H1 (cell line): ENCODE measurements at regions not wholly inside any gene's neighbourhood (a gene's known extent, or its start where the extent isn't known, plus 50 kb on each side); places are given as distances from the start of the nearest gene placed in this dataset.
"Not testable (repeated sequence)": the region's sequence is repeated elsewhere in the genome, so short reads cannot be mapped to it uniquely, and the experiment has no call there.

Experiments
- CTCF ChIA-PET: fragments of 300-600 bp; sonication (Branson Sonifier 250); formaldehyde crosslinking; loops from one replicate; lab custom pipeline; 2021; ENCODE audit not compliant: partially characterized antibody; lab: Charles Lee
- POLR2A ChIA-PET: fragments of 300-600 bp; sonication (Branson Sonifier 250); formaldehyde crosslinking; loops from one replicate; lab custom pipeline; 2021; ENCODE audit warnings: inconsistent platforms; ENCODE audit not compliant: partially characterized antibody; lab: Charles Lee
- DNase-seq, 2 experiments: peaks; one replicate each; pipeline versions ENCODE4 v3.0.0 to v3.0.0-alpha.2; 2010 to 2022; ENCODE audit warnings: low spot score in 2 of 2, low read depth in 1 of 2, mixed read lengths in 1 of 2
- FAIRE-seq: peaks from 2 replicates; lab custom pipeline; 2011; peaks lifted over from hg19 to GRCh38; lab: Jason Lieb, UNC
- H2AFZ ChIP-seq: 2 replicates; pipeline ENCODE4 v1.8.1; 2012; ENCODE audit warnings: low read length, inconsistent platforms
- H2AK5ac ChIP-seq: 2 replicates; pipeline ENCODE4 v1.6.1; 2013; ENCODE audit warnings: low read depth, low read length
- H2BK120ac ChIP-seq: replicated peaks from 2 replicates; pipeline ENCODE3; 2013; ENCODE audit warnings: low read depth, low read length, inconsistent platforms
- H2BK12ac ChIP-seq: 2 replicates; pipeline ENCODE4 v1.6.1; 2013; ENCODE audit warnings: low read depth, low read length
- H2BK15ac ChIP-seq: 2 replicates; pipeline ENCODE4 v1.6.1; 2013; ENCODE audit warnings: low read length
- H2BK20ac ChIP-seq: 2 replicates; pipeline ENCODE4 v1.6.1; 2013; ENCODE audit warnings: low read length
- H2BK5ac ChIP-seq: 2 replicates; pipeline ENCODE4 v1.6.1; 2013; ENCODE audit warnings: low read depth, low read length
- H3K14ac ChIP-seq: 2 replicates; pipeline ENCODE4 v1.6.1; 2013; ENCODE audit warnings: inconsistent platforms; ENCODE audit not compliant: insufficient read length
- H3K18ac ChIP-seq: 2 replicates; pipeline ENCODE4 v1.6.1; 2013; ENCODE audit warnings: low read length; ENCODE audit errors: extremely low read depth
- H3K23ac ChIP-seq: 2 replicates; pipeline ENCODE4 v1.6.1; 2013; ENCODE audit warnings: inconsistent platforms; ENCODE audit not compliant: insufficient read length
- H3K23me2 ChIP-seq: 2 replicates; pipeline ENCODE4 v1.6.1; 2013; ENCODE audit warnings: low read depth, low read length
- H3K27ac ChIP-seq: 2 replicates; pipeline ENCODE4 v1.6.1; 2011; ENCODE audit warnings: low read depth, low read length, inconsistent platforms
- H3K27me3 ChIP-seq, 4 experiments: replicated peaks in 1 of 4; 1 replicate in 1 of 4; 2 replicates in 3 of 4; pipeline versions ENCODE4 v1.6.1 to v1.8.1; 2011 to 2013; ENCODE audit warnings: low read length in 3 of 4, mild to moderate bottlenecking in 3 of 4, inconsistent platforms in 2 of 4, mixed read lengths in 2 of 4, moderate library complexity in 1 of 4; ENCODE audit not compliant: control insufficient read depth in 3 of 4, insufficient read depth in 3 of 4; ENCODE audit errors: extremely low read depth in 1 of 4
- H3K36me3 ChIP-seq, 4 experiments: 2 replicates each; pipeline versions ENCODE4 v1.6.1 to v1.8.1; 2011 to 2013; ENCODE audit warnings: mild to moderate bottlenecking in 4 of 4, low read length in 3 of 4, moderate library complexity in 2 of 4, control low read depth in 1 of 4, inconsistent platforms in 1 of 4; ENCODE audit not compliant: insufficient read depth in 4 of 4, control insufficient read depth in 2 of 4
- H3K4ac ChIP-seq: replicated peaks from 2 replicates; pipeline ENCODE3; 2013; ENCODE audit warnings: low read length, low read depth, mixed read lengths, inconsistent platforms; ENCODE audit not compliant: insufficient read length
- H3K4me1 ChIP-seq, 4 experiments: replicated peaks in 1 of 4; 1 replicate in 1 of 4; 2 replicates in 3 of 4; pipeline versions ENCODE4 v1.6.1 to v1.8.1; 2011 to 2013; ENCODE audit warnings: low read length in 3 of 4, inconsistent platforms in 2 of 4, mixed read lengths in 1 of 4; ENCODE audit not compliant: insufficient read depth in 4 of 4, control insufficient read depth in 3 of 4
- H3K4me2 ChIP-seq, 2 experiments: 2 replicates each; pipeline versions ENCODE4 v1.6.1 to v1.8.1; 2011 to 2013; ENCODE audit warnings: low read depth in 2 of 2, low read length in 2 of 2, control low read depth in 1 of 2, inconsistent platforms in 1 of 2, mild to moderate bottlenecking in 1 of 2; ENCODE audit not compliant: insufficient read depth in 1 of 2
- H3K4me3 ChIP-seq, 4 experiments: fragments of 200-600, 300-600 bp in 1 of 4; sonication (generic), shearing (Covaris generic), sonication (Bioruptor Twin) in 1 of 4; 2 replicates each; pipeline versions ENCODE4 v1.5.1 to v1.8.1; 2011 to 2016; ENCODE audit warnings: low read length in 4 of 4, low read depth in 3 of 4, control low read depth in 2 of 4, inconsistent platforms in 2 of 4, mild to moderate bottlenecking in 2 of 4, mixed read lengths in 1 of 4, moderate library complexity in 1 of 4; ENCODE audit not compliant: insufficient read depth in 2 of 4; ENCODE audit errors: extremely low read depth in 1 of 4
- H3K56ac ChIP-seq: replicated peaks from 2 replicates; pipeline ENCODE3; 2013; ENCODE audit warnings: low read depth, mild to moderate bottlenecking, mixed read lengths, low read length, inconsistent platforms; ENCODE audit not compliant: insufficient read length
- H3K79me1 ChIP-seq: 2 replicates; pipeline ENCODE4 v1.6.1; 2013; ENCODE audit warnings: low read depth, low read length, control low read depth
- H3K79me2 ChIP-seq, 2 experiments: 2 replicates each; pipeline versions ENCODE4 v1.6.1 to v1.8.1; 2012 to 2013; ENCODE audit warnings: low read length in 2 of 2, mild to moderate bottlenecking in 2 of 2, inconsistent platforms in 1 of 2; ENCODE audit not compliant: insufficient read depth in 2 of 2, control insufficient read depth in 1 of 2
- H3K9ac ChIP-seq, 4 experiments: replicated peaks in 1 of 4; 1 replicate in 1 of 4; 2 replicates in 3 of 4; pipeline versions ENCODE4 v1.6.1 to v1.8.1; 2011 to 2013; ENCODE audit warnings: low read depth in 3 of 4, low read length in 3 of 4, control low read depth in 2 of 4, mild to moderate bottlenecking in 2 of 4, moderate library complexity in 2 of 4, inconsistent platforms in 1 of 4; ENCODE audit errors: extremely low read depth in 1 of 4
- H3K9me3 ChIP-seq, 2 experiments: 2 replicates each; pipeline versions ENCODE4 v1.6.1 to v1.8.1; 2012 to 2013; ENCODE audit warnings: mild to moderate bottlenecking in 2 of 2, moderate library complexity in 2 of 2, control low read depth in 1 of 2, inconsistent platforms in 1 of 2, low read depth in 1 of 2, low read length in 1 of 2, mixed read lengths in 1 of 2; ENCODE audit not compliant: insufficient read depth in 2 of 2
- H4K20me1 ChIP-seq, 2 experiments: replicated peaks in 1 of 2; 2 replicates each; pipeline versions ENCODE3 to v1.8.1; 2011 to 2013; ENCODE audit warnings: inconsistent platforms in 2 of 2, low read length in 2 of 2, mild to moderate bottlenecking in 1 of 2; ENCODE audit not compliant: insufficient read depth in 2 of 2, control insufficient read depth in 1 of 2
- H4K5ac ChIP-seq: 2 replicates; pipeline ENCODE4 v1.6.1; 2013; ENCODE audit warnings: low read length, low read depth, mixed read lengths, inconsistent platforms; ENCODE audit not compliant: insufficient read length
- H4K8ac ChIP-seq: 2 replicates; pipeline ENCODE4 v1.8.0; 2013; ENCODE audit warnings: mild to moderate bottlenecking, moderate library complexity, low read length, inconsistent platforms; ENCODE audit not compliant: insufficient read depth; ENCODE audit errors: extremely low read depth
- H4K91ac ChIP-seq: replicated peaks from 2 replicates; pipeline ENCODE3; 2013; ENCODE audit warnings: low read length, mixed read lengths, inconsistent platforms; ENCODE audit not compliant: insufficient read length
- WGBS, 2 experiments: shearing (Covaris generic) in 1 of 2; methylation state at CpG; one replicate each; pipeline versions ENCODE4 v1.1.6 to v1.1.7; 2013 to 2015; ENCODE audit warnings: low lambda C conversion rate in 2 of 2, mixed read lengths in 2 of 2, inconsistent platforms in 1 of 2, low coverage in 1 of 2, missing lambda C conversion rate in 1 of 2; ENCODE audit not compliant: insufficient replicate concordance in 2 of 2, insufficient coverage in 1 of 2, insufficient read length in 1 of 2; ENCODE audit errors: extremely low coverage in 1 of 2, missing lambda C conversion rate in 1 of 2; 5-methylcytosine and 5-hydroxymethylcytosine counted together

- H2AFZ ChIP-seq, POLR2A ChIA-PET: not testable (repeated sequence)
- no CpG with 5 or more reads among the region's 5 CpGs for WGBS, 2 experiments
Observed at GRCh38 chr13:111787321-111787720, 279.6 kb upstream of the SOX1 start.

More at GRCh38 chr13:111787321-111787720, 279.6 kb upstream of the SOX1 start:
- H4K8ac ChIP-seq, H4K5ac ChIP-seq, H3K9ac ChIP-seq, H3K4ac ChIP-seq, H3K4me3 ChIP-seq, H2BK12ac ChIP-seq, H2BK20ac ChIP-seq, H3K36me3 ChIP-seq, H2BK5ac ChIP-seq, H4K91ac ChIP-seq, CTCF ChIA-PET, H3K9me3 ChIP-seq, H3K23me2 ChIP-seq, H2BK120ac ChIP-seq, H3K27me3 ChIP-seq, H3K4me2 ChIP-seq, H3K56ac ChIP-seq, H3K18ac ChIP-seq, H2AK5ac ChIP-seq, H2BK15ac ChIP-seq, FAIRE-seq, H3K23ac ChIP-seq, H3K4me1 ChIP-seq, H3K14ac ChIP-seq, H3K79me1 ChIP-seq, H3K79me2 ChIP-seq, H3K27ac ChIP-seq, DNase-seq, H4K20me1 ChIP-seq: not testable (repeated sequence)
